ENCODE measurements at regions not wholly inside any gene's neighbourhood (a gene's known extent, or its start where the extent isn't known, plus 50 kb on each side); places are given as distances from the start of the nearest gene placed in this dataset.
"Not testable (repeated sequence)": the region's sequence is repeated elsewhere in the genome, so short reads cannot be mapped to it uniquely, and the experiment has no call there.

DNA sequence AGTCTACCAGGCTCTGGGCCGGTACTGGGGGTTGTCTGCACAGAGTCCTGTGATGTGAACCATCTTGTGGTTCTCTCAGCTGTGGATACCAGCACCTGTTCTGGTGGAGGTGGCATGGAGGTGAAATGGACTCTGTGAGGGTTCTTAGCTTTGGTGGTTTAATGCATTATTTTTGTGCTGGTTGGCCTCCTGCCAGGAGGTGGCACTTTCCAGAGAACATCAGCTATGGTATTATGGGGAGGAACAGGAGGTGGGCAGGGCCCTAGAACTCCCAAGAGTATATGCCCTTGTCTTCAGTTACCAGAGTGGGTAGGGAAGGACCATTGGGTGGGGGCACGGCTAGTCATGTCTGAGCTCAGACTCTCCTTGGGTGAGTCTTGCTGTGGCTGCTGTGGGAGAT is 187.1 kb downstream of the ACTR3B start:
- H2BK120ac ChIP-seq (ENCODE audit: low read depth, low read length); dilution Hi-C loops (cut with HindIII; ENCODE audit: low sequenced_read_pairs, unreplicated experiment); H3K27ac ChIP-seq (ENCODE audit: insufficient read depth, low read length); H3K56ac ChIP-seq (ENCODE audit: extremely low read depth, insufficient read depth, low read length); ATAC-seq (ENCODE audit: low read depth); H3K9me1 ChIP-seq (ENCODE audit: insufficient read depth, low read length); H4K91ac ChIP-seq (ENCODE audit: insufficient read depth, low read depth, low read length); DNase-seq; H3K9me3 ChIP-seq (ENCODE audit: control insufficient read depth, insufficient read depth, low read length); H3K4me1 ChIP-seq (ENCODE audit: control insufficient read depth, insufficient read depth, low read length); BruUV-seq (replicated peaks); H2BK20ac ChIP-seq (ENCODE audit: low read depth, low read length); H3K23ac ChIP-seq (ENCODE audit: low read depth, low read length); H2BK5ac ChIP-seq (ENCODE audit: low read depth, low read length, poor library complexity, severe bottlenecking); H2AK9ac ChIP-seq (replicated peaks; ENCODE audit: low read depth, low read length, poor library complexity); H3K36me3 ChIP-seq (ENCODE audit: control insufficient read depth, insufficient read depth, low read length); H3K79me1 ChIP-seq (ENCODE audit: low read depth in 1 of 2, low read length in 2 of 2); H3K9ac ChIP-seq (ENCODE audit: low read depth, low read length); H3K27me3 ChIP-seq (ENCODE audit: control insufficient read depth, insufficient read depth, low read length); H2AK5ac ChIP-seq (ENCODE audit: low read depth, low read length); H2BK15ac ChIP-seq (ENCODE audit: low read depth, low read length); in situ Hi-C loops (cut with MboI; ENCODE audit: low sequenced_read_pairs); H4K5ac ChIP-seq (ENCODE audit: low read depth, low read length); H3K4me2 ChIP-seq (ENCODE audit: low read depth, low read length); H4K8ac ChIP-seq (ENCODE audit: low read depth in 2 of 2, low read length in 2 of 2); H4K20me1 ChIP-seq (ENCODE audit: insufficient read depth, low read length); H3K4me3 ChIP-seq (ENCODE audit: insufficient read depth, low read depth, low read length); H3K14ac ChIP-seq (replicated peaks; ENCODE audit: low read depth, low read length); H3K4ac ChIP-seq (ENCODE audit: low read depth, low read length); H3K18ac ChIP-seq (ENCODE audit: low read depth, low read length); CTCF ChIA-PET; H2AFZ ChIP-seq (replicated peaks; ENCODE audit: low read length, poor library complexity); intact Hi-C loops (cut with micrococcal nuclease); POLR2A ChIA-PET (ENCODE audit: unreplicated experiment): not testable (repeated sequence)
- WGBS, 2 experiments (ENCODE audit: extremely low coverage in 2 of 2, insufficient read length in 1 of 2), result no CpG with 5 or more reads among the region's 2 CpGs
